NT2/D1 (cell line): ENCODE measurements at regions not wholly inside any gene's neighbourhood (a gene's known extent, or its start where the extent isn't known, plus 50 kb on each side); places are given as distances from the start of the nearest gene placed in this dataset.

Experiments
- SUZ12 ChIP-seq: IDR thresholded peaks from 2 replicates; pipeline ENCODE4 v1.6.1; 2011; ENCODE audit not compliant: insufficient read length, insufficient read depth; ENCODE audit errors: extremely low read depth
- YY1 ChIP-seq: IDR thresholded peaks from 2 replicates; pipeline ENCODE4 v1.6.1; 2011; ENCODE audit not compliant: insufficient read length, insufficient read depth

- TF ChIP-seq YY1: no peak
- TF ChIP-seq SUZ12: no peak
Observed at GRCh38 chr12:65648461-65648860, 175.8 kb upstream of the HMGA2 start.
